ENCODE measurements at regions not wholly inside any gene's neighbourhood (a gene's known extent, or its start where the extent isn't known, plus 50 kb on each side); places are given as distances from the start of the nearest gene placed in this dataset.

GRCh38 chr21:40990366-40990765 is 143.4 kb upstream of the DSCAM start:
- DNase-seq (ENCODE audit: low read depth): no peak

GRCh38 chr21:40997831-40998230 is 150.9 kb upstream of the DSCAM start:
- no peak for DNase-seq (ENCODE audit: low read depth)

GRCh38 chr21:41000838-41001237 is 153.9 kb upstream of the DSCAM start:
- no peak for DNase-seq (ENCODE audit: low read depth)

GRCh38 chr21:41006636-41007035 is 159.7 kb upstream of the DSCAM start:
- no peak for DNase-seq (ENCODE audit: low read depth)

- DNase-seq (ENCODE audit: low read depth): no peak
Measured at GRCh38 chr21:41008351-41008750, 159.6 kb upstream of the BACE2 start.

GRCh38 chr21:41008974-41009373 is 159.0 kb upstream of the BACE2 start:
- no peak for DNase-seq (ENCODE audit: low read depth)

- no peak for DNase-seq (ENCODE audit: low read depth)
Measured at GRCh38 chr21:41009398-41010100, 158.4 kb upstream of the BACE2 start.

- DNase-seq (ENCODE audit: low read depth): no peak
Measured at GRCh38 chr21:41010101-41010435, 157.9 kb upstream of the BACE2 start.

- DNase-seq (ENCODE audit: low read depth): no peak
Measured at GRCh38 chr21:41011098-41011731, 156.7 kb upstream of the BACE2 start.

- DNase-seq (ENCODE audit: low read depth): no peak
Measured at GRCh38 chr21:41011951-41012366, 156.0 kb upstream of the BACE2 start.

- DNase-seq (ENCODE audit: low read depth): no peak
Measured at GRCh38 chr21:41012425-41012824, 155.5 kb upstream of the BACE2 start.

GRCh38 chr21:41016472-41016871 is 151.5 kb upstream of the BACE2 start:
- DNase-seq (ENCODE audit: low read depth): no peak

- DNase-seq (ENCODE audit: low read depth): no peak
Measured at GRCh38 chr21:41018431-41018830, 149.5 kb upstream of the BACE2 start.

- DNase-seq (ENCODE audit: low read depth): no peak
Measured at GRCh38 chr21:41023936-41024335, 144.0 kb upstream of the BACE2 start.

GRCh38 chr21:41024341-41024740 is 143.6 kb upstream of the BACE2 start:
- no peak for DNase-seq (ENCODE audit: low read depth)

- no peak for DNase-seq (ENCODE audit: low read depth)
Measured at GRCh38 chr21:41024746-41025254, 143.2 kb upstream of the BACE2 start.

- DNase-seq (ENCODE audit: low read depth): no peak
Measured at GRCh38 chr21:41029571-41029970, 138.4 kb upstream of the BACE2 start.

- no peak for DNase-seq (ENCODE audit: low read depth)
Measured at GRCh38 chr21:41031701-41032220, 136.2 kb upstream of the BACE2 start.

GRCh38 chr21:41032541-41032940 is 135.4 kb upstream of the BACE2 start:
- DNase-seq (ENCODE audit: low read depth): no peak

- no peak for DNase-seq (ENCODE audit: low read depth)
Measured at GRCh38 chr21:41037212-41037611, 130.7 kb upstream of the BACE2 start.

GRCh38 chr21:41037936-41038335 is 130.0 kb upstream of the BACE2 start:
- DNase-seq (ENCODE audit: low read depth): no peak

- DNase-seq (ENCODE audit: low read depth): no peak
Measured at GRCh38 chr21:41043014-41043413, 124.9 kb upstream of the BACE2 start.

- no peak for DNase-seq (ENCODE audit: low read depth)
Measured at GRCh38 chr21:41045534-41046268, 122.3 kb upstream of the BACE2 start.

Measured in stimulated activated CD8-positive, alpha-beta memory T cell treated with anti-CD3 and anti-CD28 coated beads, Interleukin-12 subunit alpha, Interleukin-12 subunit beta, amount 100 ng/mL, for 1 hour (primary cell).